GM12865 (cell line): ENCODE measurements at regions not wholly inside any gene's neighbourhood (a gene's known extent, or its start where the extent isn't known, plus 50 kb on each side); places are given as distances from the start of the nearest gene placed in this dataset.

Source experiments
- DNase-seq: peaks from one replicate; pipeline ENCODE4 v3.0.0; 2010; ENCODE audit warnings: low read depth
- H3K4me3 ChIP-seq: 2 replicates; pipeline ENCODE4 v1.5.1; 2011; ENCODE audit warnings: mild to moderate bottlenecking, low read depth, low read length, control low read depth
- TF ChIP-seq, protein P1 (sequence below): IDR thresholded peaks from 2 replicates; pipeline ENCODE4 v1.5.1; 2011; ENCODE audit warnings: low read length, control low read depth, low read depth, inconsistent platforms; ENCODE audit not compliant: insufficient read depth; ENCODE audit errors: missing control alignments

DNA sequence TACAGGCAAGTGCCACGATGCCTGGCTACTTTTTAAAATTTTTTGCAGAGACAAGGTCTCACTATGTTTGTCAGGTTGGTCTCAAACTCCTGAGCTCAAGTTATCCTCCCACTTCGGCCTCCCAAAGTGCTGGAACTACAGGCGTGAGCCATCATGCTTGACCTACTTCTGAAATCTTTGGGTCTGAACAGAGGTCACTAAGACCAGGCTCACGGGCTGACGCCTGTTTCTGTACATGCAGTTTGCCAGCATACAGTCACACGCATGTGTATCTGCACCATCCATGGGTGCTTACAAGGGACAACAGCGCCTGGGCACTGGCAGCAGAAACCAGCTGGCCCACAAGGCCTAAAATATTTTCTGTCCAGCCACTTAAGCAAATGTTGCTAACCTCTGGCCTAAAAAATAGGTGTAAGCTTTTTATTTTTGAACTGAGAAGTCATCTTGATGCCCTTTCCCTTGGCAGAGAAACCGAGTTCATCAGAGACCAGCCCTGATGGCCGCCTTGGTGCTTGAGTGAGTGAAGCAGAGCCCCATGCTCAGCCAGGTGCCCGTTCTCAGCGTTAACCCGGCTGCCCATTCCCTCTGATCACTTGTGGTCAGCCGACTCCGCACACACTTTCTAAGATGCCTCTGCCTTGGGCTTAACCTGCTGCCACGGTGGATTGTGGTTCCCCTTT, 425.2 kb downstream of the OCA2 start:
- TF ChIP-seq, protein P1, sequence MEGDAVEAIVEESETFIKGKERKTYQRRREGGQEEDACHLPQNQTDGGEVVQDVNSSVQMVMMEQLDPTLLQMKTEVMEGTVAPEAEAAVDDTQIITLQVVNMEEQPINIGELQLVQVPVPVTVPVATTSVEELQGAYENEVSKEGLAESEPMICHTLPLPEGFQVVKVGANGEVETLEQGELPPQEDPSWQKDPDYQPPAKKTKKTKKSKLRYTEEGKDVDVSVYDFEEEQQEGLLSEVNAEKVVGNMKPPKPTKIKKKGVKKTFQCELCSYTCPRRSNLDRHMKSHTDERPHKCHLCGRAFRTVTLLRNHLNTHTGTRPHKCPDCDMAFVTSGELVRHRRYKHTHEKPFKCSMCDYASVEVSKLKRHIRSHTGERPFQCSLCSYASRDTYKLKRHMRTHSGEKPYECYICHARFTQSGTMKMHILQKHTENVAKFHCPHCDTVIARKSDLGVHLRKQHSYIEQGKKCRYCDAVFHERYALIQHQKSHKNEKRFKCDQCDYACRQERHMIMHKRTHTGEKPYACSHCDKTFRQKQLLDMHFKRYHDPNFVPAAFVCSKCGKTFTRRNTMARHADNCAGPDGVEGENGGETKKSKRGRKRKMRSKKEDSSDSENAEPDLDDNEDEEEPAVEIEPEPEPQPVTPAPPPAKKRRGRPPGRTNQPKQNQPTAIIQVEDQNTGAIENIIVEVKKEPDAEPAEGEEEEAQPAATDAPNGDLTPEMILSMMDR, result no peak
- no peak overlapping the region for H3K4me3 ChIP-seq
- no peak for DNase-seq

DNA sequence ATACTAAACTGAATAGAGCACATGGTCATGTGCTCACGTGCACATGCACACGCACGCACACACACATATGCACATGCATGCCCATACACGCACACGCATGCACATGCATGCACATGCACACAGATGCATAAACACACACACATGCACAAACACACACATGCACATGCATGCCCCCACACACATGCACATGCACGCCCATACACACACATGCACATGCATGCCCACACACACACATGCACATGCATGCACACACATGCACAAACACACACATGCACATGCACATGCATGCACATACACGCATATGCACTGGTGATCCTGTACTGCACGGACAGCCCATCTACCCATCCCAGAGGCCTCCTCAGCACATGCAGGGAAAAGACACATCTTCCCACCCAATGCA, 426.6 kb downstream of the OCA2 start:
- DNase-seq, result no peak
- H3K4me3 ChIP-seq, result no peak overlapping the region
- TF ChIP-seq, protein P1, result no peak

DNA sequence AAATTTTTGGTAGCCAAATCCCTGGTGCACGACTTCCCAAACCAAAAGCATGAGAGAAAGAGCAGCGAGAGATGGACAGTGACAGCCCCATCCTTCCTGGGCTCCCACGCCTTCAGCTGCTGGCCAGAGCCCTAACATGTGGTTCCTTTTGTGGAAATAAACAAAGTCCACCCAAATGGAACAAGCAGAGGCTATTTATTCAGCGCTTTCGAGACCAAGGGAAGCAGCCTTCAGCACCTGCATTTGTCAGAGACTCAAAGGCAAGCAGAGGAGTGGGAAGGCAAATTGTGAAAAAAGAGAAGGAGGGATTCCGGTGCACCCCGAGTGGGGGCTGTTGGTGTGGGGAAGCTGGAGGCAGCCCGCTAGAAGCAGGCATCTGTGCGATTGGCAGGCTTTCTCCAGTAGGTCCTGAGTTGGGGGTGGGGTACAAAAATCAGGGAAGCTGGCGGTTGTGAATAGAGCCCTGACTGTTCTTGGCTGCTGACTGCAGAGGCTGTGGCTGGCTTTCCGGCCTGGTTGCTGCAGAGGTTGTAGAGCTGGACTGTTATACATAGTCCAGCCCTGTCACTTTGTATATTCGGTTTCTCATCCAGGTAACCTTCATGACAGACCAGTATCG, 427.2 kb downstream of the OCA2 start:
- no peak overlapping the region for H3K4me3 ChIP-seq
- no peak for DNase-seq
- TF ChIP-seq, protein P1, result no peak

DNA sequence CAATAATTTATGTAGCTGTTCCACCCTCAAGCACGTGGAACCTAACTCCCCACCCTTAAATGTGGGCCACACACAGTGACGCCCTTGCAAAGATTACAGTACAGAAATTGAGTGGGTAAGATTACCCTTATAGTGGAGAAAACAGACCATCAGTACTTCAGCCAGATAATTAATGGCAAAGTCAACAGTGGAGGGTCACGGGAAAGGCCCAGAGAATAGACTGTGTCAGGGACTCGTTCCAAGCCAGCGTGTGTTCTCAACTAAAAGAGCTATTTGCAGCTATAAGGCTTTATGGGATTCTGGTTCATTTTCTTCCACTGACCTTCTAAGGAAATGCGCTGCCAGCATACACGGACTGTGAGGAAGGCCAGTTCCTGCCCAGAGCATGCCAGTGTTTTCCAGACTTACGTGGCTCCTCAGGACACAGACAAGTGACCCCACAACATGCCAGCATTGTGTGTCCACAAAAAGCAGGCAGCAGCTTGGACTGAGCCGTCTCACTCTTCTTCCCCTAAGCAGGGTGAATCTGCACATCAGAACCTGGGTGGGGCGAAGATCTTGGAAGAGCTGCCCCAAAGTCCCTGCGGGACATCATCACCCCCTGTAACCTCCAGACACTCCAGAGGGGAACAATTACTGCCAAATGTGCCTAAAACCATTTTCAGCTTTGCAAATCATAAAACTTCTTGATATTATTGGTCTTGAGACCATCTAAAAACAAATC, 428.5 kb downstream of the OCA2 start:
- TF ChIP-seq, protein P1, result no peak
- H3K4me3 ChIP-seq, result no peak overlapping the region
- no peak for DNase-seq

DNA sequence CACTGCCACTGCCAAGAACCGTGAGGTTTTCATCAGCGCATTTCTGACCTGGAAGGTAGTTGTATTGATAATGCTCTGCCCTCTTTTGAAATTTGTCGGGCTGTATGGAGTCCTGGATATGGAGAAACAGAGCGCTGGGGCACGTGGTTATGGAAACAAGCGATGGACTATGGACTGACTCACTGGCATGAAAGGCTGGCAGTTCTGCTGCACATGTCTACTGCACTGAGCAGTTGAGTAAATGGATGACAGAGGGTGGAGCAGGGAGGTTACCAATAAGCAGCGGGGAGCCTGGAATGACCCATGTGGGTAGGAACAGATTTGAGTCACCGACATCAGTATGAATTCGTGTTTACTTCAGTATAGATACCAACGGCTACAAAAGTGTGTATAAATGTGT, 429.5 kb downstream of the OCA2 start:
- TF ChIP-seq, protein P1, result no peak
- H3K4me3 ChIP-seq, result no peak overlapping the region
- no peak for DNase-seq

DNA sequence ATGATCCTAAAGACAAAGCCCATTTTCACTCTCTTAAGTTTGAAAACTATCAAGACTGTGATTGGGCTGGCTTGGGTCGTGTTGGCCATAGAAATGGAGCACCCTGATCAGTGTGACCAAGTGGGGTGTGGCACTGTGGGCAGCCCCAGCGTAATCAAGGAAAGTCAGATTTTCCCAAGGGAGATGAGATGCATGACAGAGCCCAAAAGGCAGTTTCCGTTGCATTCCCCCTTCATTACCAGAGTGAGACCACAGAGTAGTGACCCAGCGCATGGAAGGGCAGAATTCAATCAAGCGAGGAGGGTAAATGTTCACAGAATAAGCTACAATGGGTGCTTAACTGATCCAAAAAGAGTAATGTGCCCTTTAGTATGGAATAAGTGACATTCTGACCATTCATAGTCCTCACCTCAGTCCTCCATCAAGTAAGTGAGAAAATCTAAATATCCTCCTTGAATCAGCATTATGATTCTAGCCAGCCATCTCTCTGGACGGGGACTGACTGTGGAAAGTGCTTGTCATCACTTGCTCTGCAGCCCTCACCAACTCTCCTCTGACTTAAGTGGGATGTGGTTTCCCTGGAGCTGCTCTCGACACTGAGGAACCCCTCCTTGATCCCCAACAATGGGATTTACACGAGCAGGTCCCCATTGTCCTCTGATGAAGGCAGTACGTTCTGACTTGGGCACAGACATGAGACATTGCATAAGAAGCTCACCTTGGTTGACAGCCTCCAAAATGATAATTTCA, 430.5 kb downstream of the OCA2 start:
- TF ChIP-seq, protein P1, result no peak
- DNase-seq, result no peak

More for the DNA sequence above, 430.5 kb downstream of the OCA2 start:
- no peak overlapping the region for H3K4me3 ChIP-seq
